HFF-Myc (cell line): ENCODE measurements at regions not wholly inside any gene's neighbourhood (a gene's known extent, or its start where the extent isn't known, plus 50 kb on each side); places are given as distances from the start of the nearest gene placed in this dataset.

Source experiments
- DNase-seq: peaks from one replicate; pipeline ENCODE4 v3.0.0-alpha.2; 2011; ENCODE audit warnings: low read depth; ENCODE audit errors: extremely low read depth
- H3K4me3 ChIP-seq: replicated peaks from 2 replicates; pipeline ENCODE4 v1.5.1; 2011; ENCODE audit warnings: low read depth, mild to moderate bottlenecking, control low read depth, low read length
- CTCF ChIP-seq: IDR thresholded peaks from 2 replicates; pipeline ENCODE4 v1.5.1; 2012; ENCODE audit warnings: mild to moderate bottlenecking, low read depth, low read length, control low read depth; ENCODE audit errors: missing control alignments

- no peak for TF ChIP-seq CTCF
- H3K4me3 ChIP-seq = no peak overlapping the region
- no peak for DNase-seq
Observed at GRCh38 chr6:927157-927556, 234.2 kb upstream of the EXOC2 start.

- no peak overlapping the region for H3K4me3 ChIP-seq
- DNase-seq = no peak
- no peak for TF ChIP-seq CTCF
Observed at GRCh38 chr6:925656-926213, 232.8 kb upstream of the EXOC2 start.

- no peak overlapping the region for H3K4me3 ChIP-seq
- TF ChIP-seq CTCF = no peak
- no peak for DNase-seq
Observed at GRCh38 chr6:924661-925060, 231.7 kb upstream of the EXOC2 start.

- DNase-seq = no peak
- TF ChIP-seq CTCF = no peak
- no peak overlapping the region for H3K4me3 ChIP-seq
Observed at GRCh38 chr6:921400-921799, 228.5 kb upstream of the EXOC2 start.

GRCh38 chr6:920512-920911 is 227.6 kb upstream of the EXOC2 start:
- TF ChIP-seq CTCF = no peak
- no peak overlapping the region for H3K4me3 ChIP-seq
- no peak for DNase-seq

- H3K4me3 ChIP-seq = no peak overlapping the region
- no peak for TF ChIP-seq CTCF
- no peak for DNase-seq
Observed at GRCh38 chr6:919500-919899, 226.6 kb upstream of the EXOC2 start.

GRCh38 chr6:917939-918338 is 225.0 kb upstream of the EXOC2 start:
- H3K4me3 ChIP-seq = no peak overlapping the region
- no peak for DNase-seq
- no peak for TF ChIP-seq CTCF
